ENCODE measurements at regions not wholly inside any gene's neighbourhood (a gene's known extent, or its start where the extent isn't known, plus 50 kb on each side); places are given as distances from the start of the nearest gene placed in this dataset.

DNA sequence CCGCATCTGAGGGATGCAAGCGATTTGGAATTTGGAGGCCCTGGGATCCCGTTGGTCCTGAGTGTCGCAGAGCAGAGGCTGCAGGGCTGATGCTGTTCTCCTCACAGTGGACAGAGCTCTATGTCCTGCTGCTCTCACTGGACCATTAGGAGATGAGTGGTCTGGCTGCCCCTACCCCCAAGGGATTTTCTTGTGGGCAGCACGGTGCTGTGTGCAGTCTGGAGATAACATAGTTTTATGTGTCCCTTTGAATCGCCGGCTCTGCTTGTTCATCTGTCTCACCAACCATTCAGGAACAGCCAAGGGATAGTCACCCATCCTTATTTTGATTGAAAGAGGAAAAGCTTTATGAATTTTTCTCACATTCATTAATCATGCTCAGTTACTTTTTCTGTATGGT is 49.9 kb downstream of the CHRM3 start:
- Histone ChIP-seq H3K9me3 (no peaks in the 10 kb centered on the region), H3K4me3 (no peak overlapping the region), H3K36me3 (no peaks in the 10 kb centered on the region), H3K27ac (no peak overlapping the region), H3K4me1 (peaks cover 0 to 27% (median 0%) of the 10 kb centered on the region in 4 donors), H3K27me3 (no peaks in the 10 kb centered on the region)
- 81 to 91% (median 91%) methylated on average over 7 of the region's 7 CpGs for WGBS, 5 donors
- no peak for TF ChIP-seq POLR2A (IDR thresholded peaks at IDR 0.05)
- no peak for TF ChIP-seq EP300 (IDR thresholded peaks at IDR 0.05)
- no peak for TF ChIP-seq POLR2AphosphoS5 (IDR thresholded peaks at IDR 0.05)
- TF ChIP-seq, protein P1, sequence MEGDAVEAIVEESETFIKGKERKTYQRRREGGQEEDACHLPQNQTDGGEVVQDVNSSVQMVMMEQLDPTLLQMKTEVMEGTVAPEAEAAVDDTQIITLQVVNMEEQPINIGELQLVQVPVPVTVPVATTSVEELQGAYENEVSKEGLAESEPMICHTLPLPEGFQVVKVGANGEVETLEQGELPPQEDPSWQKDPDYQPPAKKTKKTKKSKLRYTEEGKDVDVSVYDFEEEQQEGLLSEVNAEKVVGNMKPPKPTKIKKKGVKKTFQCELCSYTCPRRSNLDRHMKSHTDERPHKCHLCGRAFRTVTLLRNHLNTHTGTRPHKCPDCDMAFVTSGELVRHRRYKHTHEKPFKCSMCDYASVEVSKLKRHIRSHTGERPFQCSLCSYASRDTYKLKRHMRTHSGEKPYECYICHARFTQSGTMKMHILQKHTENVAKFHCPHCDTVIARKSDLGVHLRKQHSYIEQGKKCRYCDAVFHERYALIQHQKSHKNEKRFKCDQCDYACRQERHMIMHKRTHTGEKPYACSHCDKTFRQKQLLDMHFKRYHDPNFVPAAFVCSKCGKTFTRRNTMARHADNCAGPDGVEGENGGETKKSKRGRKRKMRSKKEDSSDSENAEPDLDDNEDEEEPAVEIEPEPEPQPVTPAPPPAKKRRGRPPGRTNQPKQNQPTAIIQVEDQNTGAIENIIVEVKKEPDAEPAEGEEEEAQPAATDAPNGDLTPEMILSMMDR (IDR thresholded peaks at IDR 0.05): no peak
- intact Hi-C loops (cut with DNase I; ENCODE audit: low total_unique reads): no loop called here
- DNase-seq: no peak

DNA sequence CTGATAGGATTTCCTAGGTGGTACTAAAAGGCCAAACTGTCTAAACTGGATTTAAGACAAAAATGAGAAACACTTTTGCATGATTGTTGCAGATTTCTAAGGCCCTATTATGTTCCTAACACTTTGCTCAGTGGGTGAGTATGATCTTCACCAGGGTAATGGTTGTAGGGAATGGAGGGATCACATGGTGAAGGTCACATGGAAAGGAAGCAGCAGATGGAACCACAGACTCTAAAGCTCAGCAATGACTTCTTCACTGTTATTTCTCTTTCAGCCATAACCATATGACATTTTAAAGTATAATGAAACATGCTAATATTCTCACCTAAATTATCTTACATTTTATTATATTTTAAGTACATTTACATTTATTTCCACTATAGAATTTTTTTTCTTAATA is 51.5 kb downstream of the CHRM3 start:
- H3K36me3 ChIP-seq: no peaks in the 10 kb centered on the region
- TF ChIP-seq POLR2A (IDR thresholded peaks at IDR 0.05) (no peak), EP300 (IDR thresholded peaks at IDR 0.05) (no peak), POLR2AphosphoS5 (IDR thresholded peaks at IDR 0.05) (no peak)
- TF ChIP-seq, protein P1 (IDR thresholded peaks at IDR 0.05): no peak
- no peak for DNase-seq
- H3K4me3 ChIP-seq: no peak overlapping the region
- H3K4me1 ChIP-seq: peaks cover 0 to 27% (median 0%) of the 10 kb centered on the region in 4 donors
- intact Hi-C loops (cut with DNase I; ENCODE audit: low total_unique reads): no loop called here
- no peak overlapping the region for H3K27ac ChIP-seq
- no peaks in the 10 kb centered on the region for H3K27me3 ChIP-seq
- H3K9me3 ChIP-seq: peaks cover 0 to 5% (median 0%) of the 10 kb centered on the region in 4 donors

DNA sequence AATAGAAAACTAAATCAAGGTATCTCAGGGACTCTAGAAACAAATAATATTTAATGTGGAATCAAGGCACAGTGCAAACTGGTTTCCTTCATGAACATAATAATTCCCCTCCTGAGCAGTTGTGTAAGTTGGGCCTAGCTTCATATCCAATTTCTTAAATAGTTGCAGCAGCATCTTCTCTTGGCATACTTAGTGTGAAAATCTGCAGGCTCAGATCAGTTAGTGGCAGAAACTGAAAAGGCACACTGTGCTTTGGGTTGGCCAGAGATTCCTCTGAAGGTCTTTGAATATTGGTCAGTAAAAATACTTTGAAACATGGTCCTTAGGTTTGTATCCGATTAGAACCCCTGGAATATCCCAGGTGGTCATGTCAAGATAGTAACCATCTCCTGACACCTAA is 52.5 kb downstream of the CHRM3 start:
- no peak for DNase-seq
- WGBS, 5 donors: 80 to 97% (median 92%) methylated on average over 1 of the region's 1 CpG
- Histone ChIP-seq H3K9me3 (peaks cover 0 to 5% (median 0%) of the 10 kb centered on the region in 4 donors), H3K4me3 (no peak overlapping the region), H3K27ac (no peak overlapping the region), H3K4me1 (peaks cover 0 to 23% (median 0%) of the 10 kb centered on the region in 4 donors), H3K27me3 (no peaks in the 10 kb centered on the region), H3K36me3 (no peaks in the 10 kb centered on the region)
- TF ChIP-seq, protein P1 (IDR thresholded peaks at IDR 0.05): no peak
- TF ChIP-seq POLR2AphosphoS5 (IDR thresholded peaks at IDR 0.05) (no peak), POLR2A (IDR thresholded peaks at IDR 0.05) (no peak), EP300 (IDR thresholded peaks at IDR 0.05) (no peak)
- intact Hi-C loops (cut with DNase I; ENCODE audit: low total_unique reads): no loop called here

DNA sequence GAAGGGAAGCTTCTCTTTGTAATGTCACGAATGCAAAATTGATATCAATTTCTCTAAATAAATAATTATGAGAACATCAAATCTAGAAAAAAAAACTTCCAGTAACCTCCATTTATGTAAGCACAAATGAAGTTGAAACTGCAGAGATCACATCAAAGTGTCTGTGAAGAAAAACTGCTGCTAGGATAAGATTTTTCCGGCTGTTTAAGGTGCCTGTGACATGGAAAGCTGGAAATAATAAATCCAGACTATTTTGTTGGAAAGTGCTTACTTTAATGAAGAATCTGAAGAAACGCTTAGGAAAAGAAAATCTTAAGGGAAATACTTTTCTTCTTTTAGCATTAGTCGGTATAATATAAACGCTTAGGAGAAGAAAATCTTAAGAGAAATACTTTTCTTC is 57.0 kb downstream of the CHRM3 start:
- no peak for DNase-seq
- Histone ChIP-seq H3K4me1 (peaks cover 0 to 27% (median 6%) of the 10 kb centered on the region in 4 donors), H3K27me3 (no peaks in the 10 kb centered on the region), H3K4me3 (no peak overlapping the region), H3K36me3 (no peaks in the 10 kb centered on the region), H3K9me3 (peaks cover 0 to 5% (median 0%) of the 10 kb centered on the region in 4 donors), H3K27ac (no peak overlapping the region)
- TF ChIP-seq POLR2AphosphoS5 (IDR thresholded peaks at IDR 0.05) (no peak), POLR2A (IDR thresholded peaks at IDR 0.05) (no peak), EP300 (IDR thresholded peaks at IDR 0.05) (no peak)
- TF ChIP-seq, protein P1 (IDR thresholded peaks at IDR 0.05): no peak
- WGBS, 5 donors: 52 to 69% (median 60%) methylated on average over 5 of the region's 5 CpGs
- intact Hi-C loops (cut with DNase I; ENCODE audit: low total_unique reads): no loop called here

Measured in stomach (tissue), 8 donors.